H1 (cell line): ENCODE measurements at regions not wholly inside any gene's neighbourhood (a gene's known extent, or its start where the extent isn't known, plus 50 kb on each side); places are given as distances from the start of the nearest gene placed in this dataset.

ENCODE experiments used
- CTCF ChIA-PET: fragments of 300-600 bp; sonication (Branson Sonifier 250); formaldehyde crosslinking; loops from one replicate; lab custom pipeline; 2021; ENCODE audit not compliant: partially characterized antibody; lab: Charles Lee
- POLR2A ChIA-PET: fragments of 300-600 bp; sonication (Branson Sonifier 250); formaldehyde crosslinking; loops from one replicate; lab custom pipeline; 2021; ENCODE audit warnings: inconsistent platforms; ENCODE audit not compliant: partially characterized antibody; lab: Charles Lee
- DNase-seq, 2 experiments: peaks; one replicate each; pipeline versions ENCODE4 v3.0.0 to v3.0.0-alpha.2; 2010 to 2022; ENCODE audit warnings: low spot score in 2 of 2, low read depth in 1 of 2, mixed read lengths in 1 of 2
- FAIRE-seq: peaks from 2 replicates; lab custom pipeline; 2011; peaks lifted over from hg19 to GRCh38; lab: Jason Lieb, UNC
- H2AFZ ChIP-seq: 2 replicates; pipeline ENCODE4 v1.8.1; 2012; ENCODE audit warnings: low read length, inconsistent platforms
- H2AK5ac ChIP-seq: 2 replicates; pipeline ENCODE4 v1.6.1; 2013; ENCODE audit warnings: low read depth, low read length
- H2BK120ac ChIP-seq: replicated peaks from 2 replicates; pipeline ENCODE3; 2013; ENCODE audit warnings: low read depth, low read length, inconsistent platforms
- H2BK12ac ChIP-seq: 2 replicates; pipeline ENCODE4 v1.6.1; 2013; ENCODE audit warnings: low read depth, low read length
- H2BK15ac ChIP-seq: 2 replicates; pipeline ENCODE4 v1.6.1; 2013; ENCODE audit warnings: low read length
- H2BK20ac ChIP-seq: 2 replicates; pipeline ENCODE4 v1.6.1; 2013; ENCODE audit warnings: low read length
- H2BK5ac ChIP-seq: 2 replicates; pipeline ENCODE4 v1.6.1; 2013; ENCODE audit warnings: low read depth, low read length
- H3K14ac ChIP-seq: 2 replicates; pipeline ENCODE4 v1.6.1; 2013; ENCODE audit warnings: inconsistent platforms; ENCODE audit not compliant: insufficient read length
- H3K18ac ChIP-seq: 2 replicates; pipeline ENCODE4 v1.6.1; 2013; ENCODE audit warnings: low read length; ENCODE audit errors: extremely low read depth
- H3K23ac ChIP-seq: 2 replicates; pipeline ENCODE4 v1.6.1; 2013; ENCODE audit warnings: inconsistent platforms; ENCODE audit not compliant: insufficient read length
- H3K23me2 ChIP-seq: 2 replicates; pipeline ENCODE4 v1.6.1; 2013; ENCODE audit warnings: low read depth, low read length
- H3K27ac ChIP-seq: 2 replicates; pipeline ENCODE4 v1.6.1; 2011; ENCODE audit warnings: low read depth, low read length, inconsistent platforms
- H3K27me3 ChIP-seq, 4 experiments: replicated peaks in 1 of 4; 1 replicate in 1 of 4; 2 replicates in 3 of 4; pipeline versions ENCODE4 v1.6.1 to v1.8.1; 2011 to 2013; ENCODE audit warnings: low read length in 3 of 4, mild to moderate bottlenecking in 3 of 4, inconsistent platforms in 2 of 4, mixed read lengths in 2 of 4, moderate library complexity in 1 of 4; ENCODE audit not compliant: control insufficient read depth in 3 of 4, insufficient read depth in 3 of 4; ENCODE audit errors: extremely low read depth in 1 of 4
- H3K36me3 ChIP-seq, 4 experiments: 2 replicates each; pipeline versions ENCODE4 v1.6.1 to v1.8.1; 2011 to 2013; ENCODE audit warnings: mild to moderate bottlenecking in 4 of 4, low read length in 3 of 4, moderate library complexity in 2 of 4, control low read depth in 1 of 4, inconsistent platforms in 1 of 4; ENCODE audit not compliant: insufficient read depth in 4 of 4, control insufficient read depth in 2 of 4
- H3K4ac ChIP-seq: replicated peaks from 2 replicates; pipeline ENCODE3; 2013; ENCODE audit warnings: low read length, low read depth, mixed read lengths, inconsistent platforms; ENCODE audit not compliant: insufficient read length
- H3K4me1 ChIP-seq, 4 experiments: replicated peaks in 1 of 4; 1 replicate in 1 of 4; 2 replicates in 3 of 4; pipeline versions ENCODE4 v1.6.1 to v1.8.1; 2011 to 2013; ENCODE audit warnings: low read length in 3 of 4, inconsistent platforms in 2 of 4, mixed read lengths in 1 of 4; ENCODE audit not compliant: insufficient read depth in 4 of 4, control insufficient read depth in 3 of 4
- H3K4me2 ChIP-seq, 2 experiments: 2 replicates each; pipeline versions ENCODE4 v1.6.1 to v1.8.1; 2011 to 2013; ENCODE audit warnings: low read depth in 2 of 2, low read length in 2 of 2, control low read depth in 1 of 2, inconsistent platforms in 1 of 2, mild to moderate bottlenecking in 1 of 2; ENCODE audit not compliant: insufficient read depth in 1 of 2
- H3K4me3 ChIP-seq, 4 experiments: fragments of 200-600, 300-600 bp in 1 of 4; sonication (generic), shearing (Covaris generic), sonication (Bioruptor Twin) in 1 of 4; 2 replicates each; pipeline versions ENCODE4 v1.5.1 to v1.8.1; 2011 to 2016; ENCODE audit warnings: low read length in 4 of 4, low read depth in 3 of 4, control low read depth in 2 of 4, inconsistent platforms in 2 of 4, mild to moderate bottlenecking in 2 of 4, mixed read lengths in 1 of 4, moderate library complexity in 1 of 4; ENCODE audit not compliant: insufficient read depth in 2 of 4; ENCODE audit errors: extremely low read depth in 1 of 4
- H3K56ac ChIP-seq: replicated peaks from 2 replicates; pipeline ENCODE3; 2013; ENCODE audit warnings: low read depth, mild to moderate bottlenecking, mixed read lengths, low read length, inconsistent platforms; ENCODE audit not compliant: insufficient read length
- H3K79me1 ChIP-seq: 2 replicates; pipeline ENCODE4 v1.6.1; 2013; ENCODE audit warnings: low read depth, low read length, control low read depth
- H3K79me2 ChIP-seq, 2 experiments: 2 replicates each; pipeline versions ENCODE4 v1.6.1 to v1.8.1; 2012 to 2013; ENCODE audit warnings: low read length in 2 of 2, mild to moderate bottlenecking in 2 of 2, inconsistent platforms in 1 of 2; ENCODE audit not compliant: insufficient read depth in 2 of 2, control insufficient read depth in 1 of 2
- H3K9ac ChIP-seq, 4 experiments: replicated peaks in 1 of 4; 1 replicate in 1 of 4; 2 replicates in 3 of 4; pipeline versions ENCODE4 v1.6.1 to v1.8.1; 2011 to 2013; ENCODE audit warnings: low read depth in 3 of 4, low read length in 3 of 4, control low read depth in 2 of 4, mild to moderate bottlenecking in 2 of 4, moderate library complexity in 2 of 4, inconsistent platforms in 1 of 4; ENCODE audit errors: extremely low read depth in 1 of 4
- H3K9me3 ChIP-seq, 2 experiments: 2 replicates each; pipeline versions ENCODE4 v1.6.1 to v1.8.1; 2012 to 2013; ENCODE audit warnings: mild to moderate bottlenecking in 2 of 2, moderate library complexity in 2 of 2, control low read depth in 1 of 2, inconsistent platforms in 1 of 2, low read depth in 1 of 2, low read length in 1 of 2, mixed read lengths in 1 of 2; ENCODE audit not compliant: insufficient read depth in 2 of 2
- H4K20me1 ChIP-seq, 2 experiments: replicated peaks in 1 of 2; 2 replicates each; pipeline versions ENCODE3 to v1.8.1; 2011 to 2013; ENCODE audit warnings: inconsistent platforms in 2 of 2, low read length in 2 of 2, mild to moderate bottlenecking in 1 of 2; ENCODE audit not compliant: insufficient read depth in 2 of 2, control insufficient read depth in 1 of 2
- H4K5ac ChIP-seq: 2 replicates; pipeline ENCODE4 v1.6.1; 2013; ENCODE audit warnings: low read length, low read depth, mixed read lengths, inconsistent platforms; ENCODE audit not compliant: insufficient read length
- H4K8ac ChIP-seq: 2 replicates; pipeline ENCODE4 v1.8.0; 2013; ENCODE audit warnings: mild to moderate bottlenecking, moderate library complexity, low read length, inconsistent platforms; ENCODE audit not compliant: insufficient read depth; ENCODE audit errors: extremely low read depth
- H4K91ac ChIP-seq: replicated peaks from 2 replicates; pipeline ENCODE3; 2013; ENCODE audit warnings: low read length, mixed read lengths, inconsistent platforms; ENCODE audit not compliant: insufficient read length
- BCL11A ChIP-seq, 2 experiments: IDR thresholded peaks; one replicate each; pipeline ENCODE4 v1.6.1; 2011; ENCODE audit warnings: low read depth in 2 of 2, low read length in 2 of 2, mild to moderate bottlenecking in 2 of 2
- CTBP2 ChIP-seq: IDR thresholded peaks from 2 replicates; pipeline ENCODE4 v1.7.0; 2011; ENCODE audit warnings: borderline replicate concordance, mild to moderate bottlenecking, moderate library complexity, mixed read lengths, low read length; ENCODE audit not compliant: insufficient read depth, insufficient read length
- YY1 ChIP-seq: IDR thresholded peaks from 2 replicates; pipeline ENCODE4 v1.6.1; 2011; ENCODE audit warnings: low read depth, mild to moderate bottlenecking, low read length
- WGBS, 2 experiments: shearing (Covaris generic) in 1 of 2; methylation state at CpG; one replicate each; pipeline versions ENCODE4 v1.1.6 to v1.1.7; 2013 to 2015; ENCODE audit warnings: low lambda C conversion rate in 2 of 2, mixed read lengths in 2 of 2, inconsistent platforms in 1 of 2, low coverage in 1 of 2, missing lambda C conversion rate in 1 of 2; ENCODE audit not compliant: insufficient replicate concordance in 2 of 2, insufficient coverage in 1 of 2, insufficient read length in 1 of 2; ENCODE audit errors: extremely low coverage in 1 of 2, missing lambda C conversion rate in 1 of 2; 5-methylcytosine and 5-hydroxymethylcytosine counted together

DNA sequence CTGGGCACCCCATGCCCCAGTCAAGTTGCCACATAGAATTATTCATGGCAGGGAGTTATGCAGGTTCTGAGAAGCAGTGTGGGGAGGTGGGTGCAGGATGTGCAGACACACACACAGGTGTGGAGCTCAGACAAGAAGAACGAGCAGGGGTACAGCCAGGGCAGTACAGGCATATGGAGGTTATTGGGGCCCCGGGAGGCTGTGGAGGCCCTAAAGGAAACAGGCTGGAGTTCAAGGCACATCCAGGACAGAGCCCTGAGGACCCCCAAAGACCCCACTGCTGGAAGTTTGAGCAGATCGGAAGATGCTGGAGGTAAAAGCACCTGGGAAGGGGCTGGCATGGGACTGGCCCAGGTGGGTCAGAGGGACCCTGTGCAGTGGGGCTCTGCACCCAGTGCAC, 171.3 kb downstream of the PSMG1 start:
- Histone ChIP-seq H3K4me1 (peaks cover 0 to 4% (median under 1%) of the 10 kb centered on the region in 4 experiments; a peak in 3 of 7 replicates), H4K8ac (no peak overlapping the region), H4K5ac (no peak overlapping the region), H3K18ac (no peak overlapping the region), H3K56ac (no peak overlapping the region), H3K9me3 (no peaks in the 10 kb centered on the region; a peak in 1 of 4 replicates), H3K27me3 (no peaks in the 10 kb centered on the region), H3K79me2 (no peaks in the 10 kb centered on the region), H3K14ac (no peak overlapping the region), H2BK20ac (no peak overlapping the region), H3K27ac (no peak overlapping the region), H2AFZ (no peak overlapping the region), H3K79me1 (no peaks in the 10 kb centered on the region), H4K20me1 (peaks cover 0 to 4% of the 10 kb centered on the region in 2 experiments), H3K4me3 (no peak overlapping the region), H4K91ac (no peak overlapping the region), H3K4ac (no peak overlapping the region), H2AK5ac (no peak overlapping the region), H2BK120ac (no peak overlapping the region), H3K9ac (no peak overlapping the region), H3K23ac (no peak overlapping the region), H2BK5ac (no peak overlapping the region), H3K36me3 (no peaks in the 10 kb centered on the region; a peak in 1 of 8 replicates), H3K4me2 (no peak overlapping the region), H3K23me2 (peaks cover 8% of the 10 kb centered on the region), H2BK12ac (no peak overlapping the region), H2BK15ac (no peak overlapping the region)
- DNase-seq (no peak), FAIRE-seq (no peak)
- POLR2A ChIA-PET, result no interaction called here
- CTCF ChIA-PET, result interaction anchor here (0.8 to 3.5 kb wide), 6 partner anchors 11 to 126 kb away, joined by 3 to 23 read pairs (median 7); no protein-coding TSS in a partner anchor
- TF ChIP-seq BCL11A (IDR thresholded peaks at IDR 0.05; ENCODE audit: low read depth in 2 of 2, low read length in 2 of 2) (no peak), YY1 (no peak), CTBP2 (no peak)
- WGBS, 2 experiments, result 83% methylated on average over 3 of the region's 3 CpGs; no CpG with 5 or more reads in 1 of the 2 experiments
